ENCODE measurements at regions not wholly inside any gene's neighbourhood (a gene's known extent, or its start where the extent isn't known, plus 50 kb on each side); places are given as distances from the start of the nearest gene placed in this dataset.

DNA sequence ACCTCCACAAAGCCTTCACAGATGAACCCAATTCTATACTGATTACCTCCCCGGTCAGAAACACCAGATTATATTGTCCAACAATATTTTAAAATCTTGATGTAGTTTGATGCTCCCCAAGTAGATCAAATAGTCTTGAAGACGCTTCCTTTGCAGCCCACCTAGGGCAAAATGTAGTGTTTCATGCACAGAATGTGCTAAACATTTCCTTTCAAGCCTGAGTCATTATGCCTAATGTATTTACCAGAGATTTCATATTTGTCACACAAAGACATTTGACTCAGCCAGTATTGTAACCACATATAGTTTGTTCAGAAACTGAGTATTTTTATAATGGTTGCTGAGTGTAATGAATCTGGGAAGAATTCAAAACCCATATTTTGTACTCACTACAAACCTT, 1396.8 kb downstream of the LRRC4C start:
- TF ChIP-seq, protein P1, sequence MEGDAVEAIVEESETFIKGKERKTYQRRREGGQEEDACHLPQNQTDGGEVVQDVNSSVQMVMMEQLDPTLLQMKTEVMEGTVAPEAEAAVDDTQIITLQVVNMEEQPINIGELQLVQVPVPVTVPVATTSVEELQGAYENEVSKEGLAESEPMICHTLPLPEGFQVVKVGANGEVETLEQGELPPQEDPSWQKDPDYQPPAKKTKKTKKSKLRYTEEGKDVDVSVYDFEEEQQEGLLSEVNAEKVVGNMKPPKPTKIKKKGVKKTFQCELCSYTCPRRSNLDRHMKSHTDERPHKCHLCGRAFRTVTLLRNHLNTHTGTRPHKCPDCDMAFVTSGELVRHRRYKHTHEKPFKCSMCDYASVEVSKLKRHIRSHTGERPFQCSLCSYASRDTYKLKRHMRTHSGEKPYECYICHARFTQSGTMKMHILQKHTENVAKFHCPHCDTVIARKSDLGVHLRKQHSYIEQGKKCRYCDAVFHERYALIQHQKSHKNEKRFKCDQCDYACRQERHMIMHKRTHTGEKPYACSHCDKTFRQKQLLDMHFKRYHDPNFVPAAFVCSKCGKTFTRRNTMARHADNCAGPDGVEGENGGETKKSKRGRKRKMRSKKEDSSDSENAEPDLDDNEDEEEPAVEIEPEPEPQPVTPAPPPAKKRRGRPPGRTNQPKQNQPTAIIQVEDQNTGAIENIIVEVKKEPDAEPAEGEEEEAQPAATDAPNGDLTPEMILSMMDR (IDR thresholded peaks at IDR 0.05), result no peak
- no peak for TF ChIP-seq POLR2A (IDR thresholded peaks at IDR 0.05)
